Fibroblast of lung (primary cell): ENCODE measurements at regions not wholly inside any gene's neighbourhood (a gene's known extent, or its start where the extent isn't known, plus 50 kb on each side); places are given as distances from the start of the nearest gene placed in this dataset.

ENCODE experiments used
- DNase-seq, 2 donors: peaks; one replicate each; pipeline versions ENCODE4 v3.0.0 to v3.0.0-alpha.2; 2010; ENCODE audit warnings: low read depth in 2 of 2
- H2AFZ ChIP-seq: 2 replicates; pipeline ENCODE4 v1.5.1; 2012; ENCODE audit warnings: low read length, control low read depth, inconsistent platforms
- H3K27ac ChIP-seq: 2 replicates; pipeline ENCODE4 v1.5.1; 2011; ENCODE audit warnings: low read length, control low read depth; ENCODE audit not compliant: insufficient read depth
- H3K27me3 ChIP-seq: 2 replicates; pipeline ENCODE4 v1.5.1; 2011; ENCODE audit warnings: mild to moderate bottlenecking, low read length; ENCODE audit not compliant: control insufficient read depth, insufficient read depth
- H3K36me3 ChIP-seq: 2 replicates; pipeline ENCODE4 v1.5.1; 2011; ENCODE audit warnings: low read length; ENCODE audit not compliant: control insufficient read depth, insufficient read depth
- H3K4me1 ChIP-seq: 2 replicates; pipeline ENCODE4 v1.5.1; 2011; ENCODE audit warnings: low read length; ENCODE audit not compliant: control insufficient read depth, insufficient read depth; ENCODE audit errors: extremely low read depth
- H3K4me2 ChIP-seq: 2 replicates; pipeline ENCODE4 v1.5.1; 2011; ENCODE audit warnings: low read length, control low read depth; ENCODE audit not compliant: insufficient read depth; ENCODE audit errors: extremely low read depth
- H3K4me3 ChIP-seq, 4 experiments: fragments of 200-600 bp in 1 of 4; sonication (generic) in 1 of 4; replicated peaks in 1 of 4; 2 replicates each; pipeline ENCODE4 v1.5.1; 2011 to 2016; ENCODE audit warnings: low read length in 4 of 4, low read depth in 3 of 4, mild to moderate bottlenecking in 3 of 4, control low read depth in 2 of 4, inconsistent platforms in 1 of 4, mixed read lengths in 1 of 4; ENCODE audit not compliant: insufficient read depth in 1 of 4; ENCODE audit errors: control extremely low read depth in 1 of 4
- H3K79me2 ChIP-seq: 2 replicates; pipeline ENCODE4 v1.5.1; 2012; ENCODE audit warnings: mild to moderate bottlenecking, low read length, inconsistent platforms; ENCODE audit not compliant: control insufficient read depth, insufficient read depth
- H3K9ac ChIP-seq: 2 replicates; pipeline ENCODE4 v1.5.1; 2011; ENCODE audit warnings: mild to moderate bottlenecking, low read length, control low read depth; ENCODE audit not compliant: insufficient read depth
- H3K9me3 ChIP-seq: 2 replicates; pipeline ENCODE4 v1.5.1; 2012; ENCODE audit warnings: low read depth, low read length; ENCODE audit not compliant: control insufficient read depth, insufficient read depth
- H4K20me1 ChIP-seq: 2 replicates; pipeline ENCODE4 v1.5.1; 2011; ENCODE audit warnings: low read length; ENCODE audit not compliant: control insufficient read depth, insufficient read depth; ENCODE audit errors: extremely low read depth
- CTCF ChIP-seq, 2 donors: IDR thresholded peaks in 1 of 2; conservative IDR thresholded peaks in 1 of 2; 1 replicate in 1 of 2; 2 replicates in 1 of 2; pipeline ENCODE4 v1.5.1; 2011 to 2012; ENCODE audit warnings: low read length in 2 of 2, control low read depth in 1 of 2, inconsistent platforms in 1 of 2, low read depth in 1 of 2, mild to moderate bottlenecking in 1 of 2
- EZH2 ChIP-seq: IDR thresholded peaks from 2 replicates; pipeline ENCODE4 v1.5.1; 2012; ENCODE audit warnings: low read length, control low read depth, mild to moderate bottlenecking; ENCODE audit errors: missing control alignments

DNA sequence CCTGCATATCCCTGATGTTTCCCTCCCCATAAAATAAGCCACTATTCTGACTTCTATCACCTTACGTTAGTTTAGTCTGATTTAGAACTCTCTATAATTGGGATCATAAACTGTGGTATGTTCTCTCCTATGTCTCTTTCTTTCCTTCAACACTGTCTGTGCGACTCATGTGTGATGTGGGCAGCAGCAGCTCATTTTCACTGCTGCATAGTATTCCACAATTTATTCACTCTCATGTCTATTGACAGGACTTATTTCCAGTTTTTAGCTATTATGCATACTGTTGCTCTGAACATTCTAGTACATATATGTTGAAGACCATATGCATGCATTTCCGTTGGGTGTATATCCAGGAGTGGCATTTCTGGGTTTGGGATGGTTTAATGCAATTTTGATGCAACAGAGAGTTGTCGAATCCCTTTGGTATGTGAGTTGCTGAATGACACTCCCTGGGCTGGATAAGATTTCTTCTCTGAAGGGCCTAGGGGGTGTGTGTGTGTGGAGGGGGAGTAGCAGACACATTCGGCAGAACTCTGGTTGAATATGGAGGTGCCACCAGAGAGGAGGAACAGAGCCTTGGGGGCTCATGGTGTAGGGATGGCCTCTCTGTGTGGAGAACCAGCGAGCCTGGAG, 87.8 kb upstream of the PCBD1 start:
- Histone ChIP-seq H3K4me2 (no peak overlapping the region), H3K27me3 (peaks cover 5% of the 10 kb centered on the region), H3K9ac (no peak overlapping the region), H3K27ac (no peak overlapping the region), H3K4me3 (no peak overlapping the region), H3K9me3 (no peaks in the 10 kb centered on the region), H3K36me3 (no peaks in the 10 kb centered on the region), H3K4me1 (no peaks in the 10 kb centered on the region), H4K20me1 (no peaks in the 10 kb centered on the region), H2AFZ (no peak overlapping the region), H3K79me2 (no peaks in the 10 kb centered on the region)
- TF ChIP-seq CTCF (conservative IDR thresholded peaks at IDR 0.05 in 1 of 2, IDR thresholded peaks at IDR 0.05 in 1 of 2; ENCODE audit: low read depth in 1 of 2, low read length in 2 of 2) (no peak), EZH2 (no peak)
- no peak for DNase-seq

DNA sequence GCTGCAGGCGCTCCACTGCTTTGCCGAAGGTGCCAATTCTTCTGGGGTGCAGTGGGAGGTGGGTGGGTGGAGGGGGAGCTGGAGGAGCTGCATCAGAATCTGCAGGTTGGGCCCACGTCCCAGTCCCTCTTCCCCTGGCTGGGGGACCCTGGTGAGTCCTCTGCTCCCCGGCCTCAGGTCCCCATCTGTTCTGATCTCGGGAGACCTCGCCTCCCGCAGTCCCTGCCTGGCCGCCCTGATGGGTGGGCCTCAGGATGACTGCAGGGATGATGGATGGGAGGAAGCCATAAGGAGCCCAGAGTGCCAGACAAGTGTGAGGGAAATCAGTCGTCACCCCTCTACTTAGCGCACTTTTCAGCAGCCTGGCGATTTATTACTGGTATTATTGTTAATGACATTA, 89.3 kb upstream of the PCBD1 start:
- Histone ChIP-seq H3K36me3 (no peaks in the 10 kb centered on the region), H2AFZ (no peak overlapping the region), H3K4me1 (no peaks in the 10 kb centered on the region), H3K79me2 (no peaks in the 10 kb centered on the region), H3K27ac (no peak overlapping the region), H3K4me2 (no peak overlapping the region), H3K9ac (no peak overlapping the region), H3K27me3 (peaks cover 5% of the 10 kb centered on the region), H3K9me3 (no peaks in the 10 kb centered on the region), H3K4me3 (no peak overlapping the region), H4K20me1 (no peaks in the 10 kb centered on the region)
- TF ChIP-seq CTCF (conservative IDR thresholded peaks at IDR 0.05 in 1 of 2, IDR thresholded peaks at IDR 0.05 in 1 of 2; ENCODE audit: low read depth in 1 of 2, low read length in 2 of 2) (no peak), EZH2 (no peak)
- DNase-seq, result no peak

DNA sequence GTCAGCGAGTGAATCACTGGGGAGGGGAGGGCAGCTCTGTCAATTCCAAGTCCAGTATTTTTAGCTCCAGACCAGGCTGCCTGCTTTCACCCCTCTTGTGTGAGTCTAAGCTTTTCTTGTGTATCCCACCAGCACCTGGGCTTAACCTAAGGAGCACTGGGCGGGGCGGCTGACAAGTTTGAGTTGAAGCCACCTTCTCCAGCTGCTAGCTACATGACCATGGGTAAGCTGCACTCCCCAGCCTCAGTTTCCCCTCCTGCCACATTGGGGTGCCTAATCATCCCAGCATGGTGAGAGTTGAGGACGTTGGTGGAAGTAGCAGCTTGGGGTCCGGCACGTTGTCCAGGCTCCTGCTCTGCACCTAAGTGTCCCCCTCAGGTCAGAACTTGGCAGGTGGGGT, 89.8 kb upstream of the PCBD1 start:
- H3K9ac ChIP-seq, result no peak overlapping the region
- H4K20me1 ChIP-seq, result no peaks in the 10 kb centered on the region
- no peak for TF ChIP-seq EZH2
- H2AFZ ChIP-seq, result no peak overlapping the region
- H3K79me2 ChIP-seq, result no peaks in the 10 kb centered on the region
- DNase-seq, result no peak
- H3K4me2 ChIP-seq, result no peak overlapping the region
- H3K4me1 ChIP-seq, result no peaks in the 10 kb centered on the region
- peaks cover 5% of the 10 kb centered on the region for H3K27me3 ChIP-seq
- no peak overlapping the region for H3K4me3 ChIP-seq
- H3K36me3 ChIP-seq, result no peaks in the 10 kb centered on the region
- no peaks in the 10 kb centered on the region for H3K9me3 ChIP-seq
- H3K27ac ChIP-seq, result no peak overlapping the region
